Tibial artery (tissue), 4 donors: ENCODE measurements at regions not wholly inside any gene's neighbourhood (a gene's known extent, or its start where the extent isn't known, plus 50 kb on each side); places are given as distances from the start of the nearest gene placed in this dataset.

Experiments
- DNase-seq, 2 donors: peaks; one replicate each; pipeline ENCODE4 v3.0.0-alpha.2; 2019
- H3K27ac ChIP-seq, 2 donors: fragments of 200-600 bp; sonication (generic) in 1 of 2; 1 replicate in 1 of 2; 2 replicates in 1 of 2; pipeline ENCODE4 v1.5.1; 2018 to 2019; ENCODE audit warnings: mild to moderate bottlenecking in 1 of 2
- H3K27me3 ChIP-seq, 2 donors: fragments of 200-600 bp; sonication (generic) in 1 of 2; one replicate each; pipeline versions ENCODE4 v1.5.1 to v1.6.0; 2016 to 2019
- H3K36me3 ChIP-seq, 3 donors: fragments of 200-600 bp; sonication (generic) in 2 of 3; one replicate each; pipeline ENCODE4 v1.5.1; 2016 to 2019; ENCODE audit warnings: mild to moderate bottlenecking in 2 of 3
- H3K4me1 ChIP-seq, 4 donors: fragments of 200-600 bp; sonication (generic) in 2 of 4; 1 replicate in 3 of 4; 2 replicates in 1 of 4; pipeline ENCODE4 v1.5.1; 2016 to 2019
- H3K4me3 ChIP-seq, 2 donors: fragments of 200-600 bp; sonication (generic) in 1 of 2; 1 replicate in 1 of 2; 2 replicates in 1 of 2; pipeline ENCODE4 v1.5.1; 2018 to 2019; ENCODE audit warnings: mild to moderate bottlenecking in 2 of 2
- H3K9me3 ChIP-seq, 3 donors: fragments of 200-600 bp; sonication (generic) in 1 of 3; one replicate each; pipeline ENCODE4 v1.5.1; 2016 to 2019
- CTCF ChIP-seq, 2 experiments: fragments of 200-600 bp in 1 of 2; fragments of 450-650 bp in 1 of 2; IDR thresholded peaks; one replicate each; pipeline ENCODE4 v1.5.1; 2017 to 2019; ENCODE audit warnings: antibody characterized with exemption in 2 of 2, mild to moderate bottlenecking in 1 of 2, moderate library complexity in 1 of 2
- intact Hi-C: fragments of 100-400 bp; cut with DNase I; formaldehyde crosslinking; loops from one replicate; pipeline ENCODE4 v1.15.0; 2023; ENCODE audit warnings: low total_unique reads

- H3K4me3 ChIP-seq: no peak overlapping the region
- intact Hi-C loops: no loop called here
These were observed 535.4 kb downstream of the HACE1 start for GRCh38 chr6:104324301-104324700.

GRCh38 chr6:104322841-104323240, 536.9 kb downstream of the HACE1 start:
- H3K27me3 ChIP-seq: no peaks in the 10 kb centered on the region
- intact Hi-C loops: no loop called here
- no peaks in the 10 kb centered on the region for H3K36me3 ChIP-seq
- DNase-seq: no peak
- H3K4me1 ChIP-seq: peaks cover 0 to 20% (median 7%) of the 10 kb centered on the region in 4 donors
- no peak overlapping the region for H3K27ac ChIP-seq
- H3K4me3 ChIP-seq: no peak overlapping the region
- no peaks in the 10 kb centered on the region for H3K9me3 ChIP-seq
- no peak for TF ChIP-seq CTCF (IDR thresholded peaks at IDR 0.05)

More at GRCh38 chr6:104324301-104324700, 535.4 kb downstream of the HACE1 start:
- Histone ChIP-seq H3K4me1 (peaks cover 0 to 20% (median 7%) of the 10 kb centered on the region in 4 donors), H3K9me3 (no peaks in the 10 kb centered on the region), H3K27ac (no peak overlapping the region), H3K36me3 (no peaks in the 10 kb centered on the region), H3K27me3 (no peaks in the 10 kb centered on the region)
- TF ChIP-seq CTCF (IDR thresholded peaks at IDR 0.05): no peak
- DNase-seq: no peak

- TF ChIP-seq CTCF (IDR thresholded peaks at IDR 0.05): no peak
- Histone ChIP-seq H3K4me1 (peaks cover 0 to 14% (median 7%) of the 10 kb centered on the region in 4 donors), H3K27ac (no peak overlapping the region), H3K36me3 (no peaks in the 10 kb centered on the region), H3K4me3 (no peak overlapping the region), H3K27me3 (no peaks in the 10 kb centered on the region), H3K9me3 (no peaks in the 10 kb centered on the region)
- DNase-seq: no peak
- intact Hi-C loops: no loop called here
These were observed 538.4 kb downstream of the HACE1 start for GRCh38 chr6:104321301-104321700.

- no peaks in the 10 kb centered on the region for H3K27me3 ChIP-seq
- peaks cover 0 to 10% (median 7%) of the 10 kb centered on the region in 4 donors for H3K4me1 ChIP-seq
- TF ChIP-seq CTCF (IDR thresholded peaks at IDR 0.05): no peak
- H3K36me3 ChIP-seq: no peaks in the 10 kb centered on the region
- intact Hi-C loops: no loop called here
- H3K4me3 ChIP-seq: no peak overlapping the region
- DNase-seq: no peak
- no peaks in the 10 kb centered on the region for H3K9me3 ChIP-seq
- H3K27ac ChIP-seq: no peak overlapping the region
These were observed 538.8 kb downstream of the HACE1 start for GRCh38 chr6:104320896-104321295.

- no peak for TF ChIP-seq CTCF (IDR thresholded peaks at IDR 0.05)
These were observed 546.9 kb downstream of the HACE1 start for GRCh38 chr6:104312851-104313250.

GRCh38 chr6:104306211-104306610, 553.5 kb downstream of the HACE1 start:
- no peak for TF ChIP-seq CTCF (IDR thresholded peaks at IDR 0.05)
- H3K27ac ChIP-seq: no peak overlapping the region
- no peak overlapping the region for H3K4me3 ChIP-seq
- no peaks in the 10 kb centered on the region for H3K9me3 ChIP-seq
- intact Hi-C loops: no loop called here
- H3K36me3 ChIP-seq: no peaks in the 10 kb centered on the region
- no peaks in the 10 kb centered on the region for H3K27me3 ChIP-seq
- H3K4me1 ChIP-seq: peaks cover 0 to 18% (median 0%) of the 10 kb centered on the region in 4 donors
- DNase-seq: no peak

More at GRCh38 chr6:104312851-104313250, 546.9 kb downstream of the HACE1 start:
- Histone ChIP-seq H3K9me3 (no peaks in the 10 kb centered on the region), H3K27ac (no peak overlapping the region), H3K4me1 (no peaks in the 10 kb centered on the region), H3K36me3 (no peaks in the 10 kb centered on the region), H3K27me3 (no peaks in the 10 kb centered on the region), H3K4me3 (no peak overlapping the region)
- intact Hi-C loops: no loop called here
- no peak for DNase-seq
